Stomach (tissue), 8 donors: ENCODE measurements at regions not wholly inside any gene's neighbourhood (a gene's known extent, or its start where the extent isn't known, plus 50 kb on each side); places are given as distances from the start of the nearest gene placed in this dataset.

ENCODE experiments used
- DNase-seq, 2 donors: peaks; one replicate each; pipeline versions ENCODE4 v3.0.0 to v3.0.0-alpha.2; 2013 to 2019
- H3K27ac ChIP-seq, 5 donors: fragments of 200-600 bp in 4 of 5; sonication (generic) in 4 of 5; one replicate each; pipeline ENCODE4 v1.5.1; 2013 to 2019; ENCODE audit warnings: mild to moderate bottlenecking in 1 of 5, moderate library complexity in 1 of 5
- H3K27me3 ChIP-seq, 3 donors: fragments of 200-600 bp; sonication (generic); one replicate each; pipeline ENCODE4 v1.5.1; 2017 to 2019; ENCODE audit warnings: mixed run types in 1 of 3
- H3K36me3 ChIP-seq, 4 donors: fragments of 200-600 bp; sonication (generic); 1 replicate in 3 of 4; 2 replicates in 1 of 4; pipeline ENCODE4 v1.5.1; 2016 to 2019
- H3K4me1 ChIP-seq, 4 donors: fragments of 200-600 bp; sonication (generic); one replicate each; pipeline ENCODE4 v1.5.1; 2016 to 2019
- H3K4me3 ChIP-seq, 4 donors: fragments of 200-600 bp; sonication (generic) in 3 of 4; one replicate each; pipeline ENCODE4 v1.5.1; 2016 to 2019; ENCODE audit warnings: mild to moderate bottlenecking in 1 of 4
- H3K9me3 ChIP-seq, 4 donors: fragments of 200-600 bp; sonication (generic); one replicate each; pipeline ENCODE4 v1.5.1; 2016 to 2019
- EP300 ChIP-seq: sonication (generic); formaldehyde crosslinking; IDR thresholded peaks from one replicate; pipeline ENCODE4 v1.6.1; 2017; ENCODE audit warnings: antibody characterized with exemption
- POLR2A ChIP-seq, 4 donors: fragments of 450-650 bp; IDR thresholded peaks; one replicate each; pipeline ENCODE4 v1.6.1; 2016; ENCODE audit warnings: antibody characterized with exemption in 4 of 4, control low read depth in 2 of 4, mild to moderate bottlenecking in 1 of 4, moderate library complexity in 1 of 4
- POLR2AphosphoS5 ChIP-seq, 3 donors: sonication (generic); formaldehyde crosslinking; IDR thresholded peaks; one replicate each; pipeline ENCODE4 v1.6.1; 2016; ENCODE audit warnings: antibody characterized with exemption in 3 of 3
- WGBS, 5 donors: extraction: QIAGEN DNeasy Blood & Tissue Kit in 3 of 5; methylation state at CpG; one replicate each; pipeline versions ENCODE4 v1.1.5 to v1.1.7; 2013 to 2018; 5-methylcytosine and 5-hydroxymethylcytosine counted together
- intact Hi-C: fragments of 100-400 bp; cut with DNase I; formaldehyde crosslinking; loops from one replicate; pipeline ENCODE4 v1.15.1; 2023; ENCODE audit warnings: low total_unique reads
- TF ChIP-seq, protein P1 (sequence below), 7 experiments: fragments of 450-650 bp in 4 of 7; fragments of 200-600 bp in 3 of 7; sonication (generic) in 3 of 7; IDR thresholded peaks; one replicate each; pipeline ENCODE4 v1.5.1; 2016 to 2019; ENCODE audit warnings: antibody characterized with exemption in 7 of 7, control low read depth in 2 of 7, mild to moderate bottlenecking in 1 of 7
- donor health status: healthy with polysubstance abuse.
- donor health status: Bipolar disorder and iron deficiency.
- donor health status: healthy.

DNA sequence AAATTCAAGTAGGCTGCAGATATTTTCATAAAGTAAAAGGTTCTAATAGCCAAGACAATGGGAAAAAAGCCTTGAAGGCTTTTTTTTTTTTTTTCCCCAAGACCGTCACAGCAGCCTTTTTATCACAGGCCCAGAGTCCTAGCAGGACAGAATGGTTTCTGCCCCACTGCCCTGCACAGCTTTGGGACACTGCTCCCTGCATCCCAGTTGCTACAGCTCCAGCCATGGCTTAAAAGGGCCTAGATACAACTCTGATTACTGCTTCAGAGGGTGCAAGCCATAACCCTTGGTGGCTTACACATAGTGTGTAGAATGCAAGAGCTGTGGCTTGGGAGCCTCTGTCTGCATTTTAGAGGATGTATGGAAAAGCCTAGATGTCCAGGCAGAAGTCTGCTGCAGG, 1362.8 kb downstream of the SLITRK5 start:
- no peaks in the 10 kb centered on the region for H3K4me1 ChIP-seq
- DNase-seq: no peak
- H3K9me3 ChIP-seq: peaks cover 0 to 19% (median 10%) of the 10 kb centered on the region in 4 donors
- TF ChIP-seq POLR2A (IDR thresholded peaks at IDR 0.05): no peak
- TF ChIP-seq, protein P1, sequence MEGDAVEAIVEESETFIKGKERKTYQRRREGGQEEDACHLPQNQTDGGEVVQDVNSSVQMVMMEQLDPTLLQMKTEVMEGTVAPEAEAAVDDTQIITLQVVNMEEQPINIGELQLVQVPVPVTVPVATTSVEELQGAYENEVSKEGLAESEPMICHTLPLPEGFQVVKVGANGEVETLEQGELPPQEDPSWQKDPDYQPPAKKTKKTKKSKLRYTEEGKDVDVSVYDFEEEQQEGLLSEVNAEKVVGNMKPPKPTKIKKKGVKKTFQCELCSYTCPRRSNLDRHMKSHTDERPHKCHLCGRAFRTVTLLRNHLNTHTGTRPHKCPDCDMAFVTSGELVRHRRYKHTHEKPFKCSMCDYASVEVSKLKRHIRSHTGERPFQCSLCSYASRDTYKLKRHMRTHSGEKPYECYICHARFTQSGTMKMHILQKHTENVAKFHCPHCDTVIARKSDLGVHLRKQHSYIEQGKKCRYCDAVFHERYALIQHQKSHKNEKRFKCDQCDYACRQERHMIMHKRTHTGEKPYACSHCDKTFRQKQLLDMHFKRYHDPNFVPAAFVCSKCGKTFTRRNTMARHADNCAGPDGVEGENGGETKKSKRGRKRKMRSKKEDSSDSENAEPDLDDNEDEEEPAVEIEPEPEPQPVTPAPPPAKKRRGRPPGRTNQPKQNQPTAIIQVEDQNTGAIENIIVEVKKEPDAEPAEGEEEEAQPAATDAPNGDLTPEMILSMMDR (IDR thresholded peaks at IDR 0.05): no peak
- no peak for TF ChIP-seq POLR2AphosphoS5 (IDR thresholded peaks at IDR 0.05)
- no peak for TF ChIP-seq EP300
- H3K27me3 ChIP-seq: no peaks in the 10 kb centered on the region
- H3K36me3 ChIP-seq: no peaks in the 10 kb centered on the region
- H3K27ac ChIP-seq: no peak overlapping the region
- intact Hi-C loops: no loop called here
- no peak overlapping the region for H3K4me3 ChIP-seq
- WGBS, 5 donors: 63 to 96% (median 88%) methylated on average over 1 of the region's 1 CpG

DNA sequence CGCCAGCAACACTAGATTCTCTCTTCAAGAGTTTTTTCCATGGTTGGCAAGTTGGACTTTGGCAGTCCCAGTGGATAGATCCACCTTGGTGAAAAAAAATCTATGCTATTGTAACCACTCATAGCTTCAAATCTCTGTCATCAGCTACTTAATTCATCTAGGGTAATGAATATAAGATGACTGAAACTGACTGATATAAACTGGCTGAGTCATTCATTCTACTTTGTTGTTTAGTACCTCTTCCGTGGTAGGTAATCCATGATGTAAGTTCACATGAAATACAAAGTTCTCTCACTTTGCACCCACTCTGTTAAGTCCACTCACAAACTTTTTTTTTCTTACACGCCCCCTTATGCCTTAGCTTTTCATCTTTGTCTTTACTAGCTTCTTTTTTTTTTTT, 1381.5 kb downstream of the SLITRK5 start:
- Histone ChIP-seq H3K27me3 (no peaks in the 10 kb centered on the region), H3K36me3 (no peaks in the 10 kb centered on the region), H3K4me1 (no peaks in the 10 kb centered on the region), H3K9me3 (no peaks in the 10 kb centered on the region), H3K27ac (no peak overlapping the region), H3K4me3 (no peak overlapping the region)
- WGBS, 5 donors: 73 to 84% (median 77%) methylated on average over 3 of the region's 3 CpGs
- DNase-seq: no peak
- TF ChIP-seq POLR2A (IDR thresholded peaks at IDR 0.05) (no peak), EP300 (no peak), POLR2AphosphoS5 (IDR thresholded peaks at IDR 0.05) (no peak)
- TF ChIP-seq, protein P1 (IDR thresholded peaks at IDR 0.05): no peak
- intact Hi-C loops: no loop called here

DNA sequence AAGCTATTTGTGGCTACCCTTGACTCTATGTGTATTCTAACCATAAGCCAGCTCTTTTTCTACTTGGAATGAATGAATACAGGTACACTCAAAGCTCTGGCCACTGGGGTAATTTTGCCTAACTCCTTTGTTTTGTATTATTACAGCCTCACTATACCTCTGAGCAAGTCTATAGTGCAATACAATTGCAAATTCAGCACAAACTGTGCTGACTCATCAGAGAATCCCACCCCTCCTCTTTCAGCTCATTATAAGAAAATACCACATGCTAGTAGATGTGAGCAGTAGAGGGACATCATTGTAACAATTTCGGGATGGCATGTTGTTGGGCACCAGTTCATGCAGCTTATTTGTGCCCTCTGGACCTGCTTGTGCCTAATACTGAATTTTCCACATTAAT, 1382.2 kb downstream of the SLITRK5 start:
- 71 to 93% (median 78%) methylated on average over 1 of the region's 1 CpG for whole genome bisulfite sequencing, 5 donors
- Histone ChIP-seq H3K27me3 (no peaks in the 10 kb centered on the region), H3K9me3 (no peaks in the 10 kb centered on the region), H3K4me1 (no peaks in the 10 kb centered on the region), H3K27ac (no peak overlapping the region), H3K4me3 (no peak overlapping the region), H3K36me3 (no peaks in the 10 kb centered on the region)
- TF ChIP-seq EP300 (no peak), POLR2AphosphoS5 (IDR thresholded peaks at IDR 0.05) (no peak)
- TF ChIP-seq, protein P1 (IDR thresholded peaks at IDR 0.05): no peak
- DNase-seq: no peak
- intact Hi-C loops: no loop called here

DNA sequence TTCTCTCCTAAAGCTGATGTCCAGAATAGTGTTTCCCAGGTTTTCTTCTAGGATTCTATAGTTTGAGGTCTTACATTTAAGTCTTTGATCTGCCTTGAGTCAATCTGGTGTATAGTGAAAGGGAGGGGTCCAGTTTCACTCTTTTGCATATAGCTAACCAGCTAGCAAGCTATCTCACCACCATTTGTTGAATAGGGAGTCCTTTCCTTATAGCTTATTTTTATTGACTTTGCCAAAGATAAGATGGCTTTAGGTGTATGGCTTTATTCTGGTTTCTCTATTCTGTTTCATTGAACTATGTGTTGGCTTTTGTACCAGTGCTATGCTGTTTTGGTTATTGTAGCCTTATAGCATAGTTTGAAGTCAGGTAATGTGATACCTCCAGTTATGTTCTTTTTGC, 1386.1 kb downstream of the SLITRK5 start:
- Histone ChIP-seq H3K27me3 (no peaks in the 10 kb centered on the region), H3K4me3 (no peak overlapping the region), H3K9me3 (no peaks in the 10 kb centered on the region), H3K27ac (no peak overlapping the region), H3K4me1 (no peaks in the 10 kb centered on the region), H3K36me3 (no peaks in the 10 kb centered on the region)
- no peak for DNase-seq
- no peak for TF ChIP-seq POLR2A (IDR thresholded peaks at IDR 0.05)
- TF ChIP-seq, protein P1 (IDR thresholded peaks at IDR 0.05): no peak
- TF ChIP-seq EP300: no peak
- TF ChIP-seq POLR2AphosphoS5 (IDR thresholded peaks at IDR 0.05): no peak
- intact Hi-C loops: no loop called here
